H7 (cell line): ENCODE measurements at regions not wholly inside any gene's neighbourhood (a gene's known extent, or its start where the extent isn't known, plus 50 kb on each side); places are given as distances from the start of the nearest gene placed in this dataset.

Experiments
- DNase-seq: peaks from one replicate; pipeline ENCODE4 v3.0.0; 2012
- H3K27me3 ChIP-seq: 2 replicates; pipeline ENCODE4 v1.6.0; 2011; ENCODE audit warnings: mild to moderate bottlenecking, low read length; ENCODE audit not compliant: control insufficient read depth, insufficient read depth
- H3K36me3 ChIP-seq: replicated peaks from 2 replicates; pipeline ENCODE4 v1.5.1; 2011; ENCODE audit warnings: low read length; ENCODE audit not compliant: control insufficient read depth, insufficient read depth
- H3K4me3 ChIP-seq: 2 replicates; pipeline ENCODE4 v1.5.1; 2011; ENCODE audit warnings: low read depth, mild to moderate bottlenecking, control low read depth, low read length, moderate library complexity; ENCODE audit not compliant: insufficient read depth

DNA sequence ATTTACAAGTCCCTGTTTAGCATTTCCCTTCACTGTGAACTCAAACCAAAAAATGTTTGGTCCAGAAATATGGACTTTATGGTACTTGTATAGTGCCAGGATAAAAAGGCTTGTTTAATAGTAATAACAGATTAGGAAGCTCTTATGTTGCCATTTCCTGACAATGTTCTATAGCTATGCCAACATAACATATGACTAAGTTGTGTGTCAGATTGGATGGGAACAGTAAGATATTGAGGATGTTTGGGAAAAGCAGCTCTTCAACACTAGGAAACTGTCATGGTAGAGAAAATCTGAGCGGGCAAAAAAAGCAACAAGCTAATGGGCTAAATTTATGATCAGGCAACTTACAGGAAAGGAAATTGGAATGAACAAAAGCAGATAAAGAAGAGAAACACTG lies 287.1 kb upstream of the ADGRL4 start:
- no peaks in the 10 kb centered on the region; the same call in 1 of the 2 replicates for H3K27me3 ChIP-seq
- no peak for DNase-seq
- H3K36me3 ChIP-seq = no peaks in the 10 kb centered on the region
- H3K4me3 ChIP-seq = no peak overlapping the region

DNA sequence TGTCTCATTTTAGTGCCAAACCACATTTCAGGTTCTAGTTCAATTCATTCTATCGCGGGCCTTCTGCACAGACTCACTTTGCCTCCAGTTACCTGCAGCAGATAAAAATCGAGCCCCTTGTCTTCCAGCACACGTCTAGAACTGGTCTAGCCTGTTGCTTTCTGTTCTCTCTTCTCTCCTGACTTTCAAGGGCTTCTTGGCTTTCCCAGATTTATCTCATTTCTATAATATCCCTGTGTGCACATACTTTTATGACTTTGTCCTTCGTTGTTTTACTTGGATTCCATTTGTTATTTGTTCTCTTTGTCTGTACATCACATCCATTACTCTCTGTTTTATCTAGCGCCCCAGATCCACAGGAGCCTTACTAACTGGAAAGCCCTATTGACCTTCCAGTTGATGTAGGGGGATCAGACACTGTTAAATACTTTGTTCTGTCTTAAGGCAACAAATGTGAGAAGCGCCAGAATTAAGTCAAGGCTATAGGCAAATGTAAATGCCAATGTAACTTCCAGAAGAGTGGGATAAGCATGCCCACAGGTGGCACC lies 284.5 kb upstream of the ADGRL4 start:
- H3K4me3 ChIP-seq = no peak overlapping the region

DNA sequence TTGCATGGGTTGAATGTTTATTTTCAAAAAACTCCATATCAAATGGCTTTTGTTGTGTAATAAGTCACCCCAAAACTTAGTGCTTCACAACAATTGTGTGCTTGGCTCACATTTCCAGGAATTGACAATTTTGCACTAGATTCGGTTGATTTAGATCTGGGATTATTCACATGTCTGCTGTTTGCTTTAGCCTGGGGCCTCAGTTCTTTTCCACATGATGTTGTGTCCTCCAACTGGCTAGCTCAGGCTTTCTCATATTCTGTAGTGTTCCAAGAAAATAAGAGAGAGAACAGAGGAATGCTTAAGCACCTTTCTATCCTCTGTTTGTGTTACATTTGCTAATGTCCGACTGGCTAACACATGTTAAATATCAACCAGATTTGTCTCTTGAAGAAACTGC lies 281.5 kb upstream of the ADGRL4 start:
- Histone ChIP-seq H3K36me3 (no peaks in the 10 kb centered on the region), H3K4me3 (no peak overlapping the region), H3K27me3 (no peaks in the 10 kb centered on the region)
- no peak for DNase-seq

More for the DNA sequence above, 284.5 kb upstream of the ADGRL4 start:
- no peak for DNase-seq
- no peaks in the 10 kb centered on the region; the same call in 1 of the 2 replicates for H3K27me3 ChIP-seq
- H3K36me3 ChIP-seq = no peaks in the 10 kb centered on the region

DNA sequence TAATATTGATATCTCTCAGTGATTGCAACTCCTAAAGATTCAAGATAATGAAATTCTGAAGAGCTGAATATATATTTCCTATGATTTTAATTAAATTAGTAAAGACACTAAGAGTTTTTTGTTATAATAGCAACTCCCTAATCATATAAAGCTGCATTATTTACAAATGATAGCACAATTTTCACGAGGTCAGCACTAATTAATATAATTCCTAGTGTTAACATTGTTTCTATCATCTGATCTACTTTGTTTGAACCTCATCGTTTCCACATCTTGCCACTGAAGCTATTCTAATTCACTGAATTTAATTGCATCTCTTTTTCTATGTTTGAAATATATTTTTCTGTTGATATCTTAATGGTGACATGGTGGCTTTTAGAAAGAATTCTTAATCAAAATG lies 279.1 kb upstream of the ADGRL4 start:
- no peak for DNase-seq
- Histone ChIP-seq H3K4me3 (no peak overlapping the region), H3K27me3 (no peaks in the 10 kb centered on the region), H3K36me3 (no peaks in the 10 kb centered on the region)

DNA sequence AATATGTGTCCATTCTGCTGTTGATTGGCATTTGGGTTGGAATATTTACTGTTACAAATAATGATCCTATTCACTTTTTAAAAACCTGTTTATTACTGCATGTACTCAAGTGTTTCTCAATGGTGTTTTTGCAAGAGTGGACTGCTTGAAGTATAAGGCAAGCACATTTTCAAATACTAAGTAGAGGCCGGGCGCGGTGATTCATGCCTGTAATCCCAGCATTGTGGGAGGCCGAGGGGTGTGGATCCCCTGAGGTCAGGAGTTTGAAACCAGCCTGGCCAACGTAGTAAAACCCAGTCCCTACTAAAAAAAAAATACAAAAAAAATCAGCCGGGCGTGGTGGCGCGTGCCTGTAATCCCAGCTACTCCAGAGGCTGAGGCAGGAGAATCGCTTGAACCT lies 276.9 kb upstream of the ADGRL4 start:
- Histone ChIP-seq H3K27me3 (no peaks in the 10 kb centered on the region), H3K4me3 (no peak overlapping the region), H3K36me3 (no peaks in the 10 kb centered on the region)
- no peak for DNase-seq

DNA sequence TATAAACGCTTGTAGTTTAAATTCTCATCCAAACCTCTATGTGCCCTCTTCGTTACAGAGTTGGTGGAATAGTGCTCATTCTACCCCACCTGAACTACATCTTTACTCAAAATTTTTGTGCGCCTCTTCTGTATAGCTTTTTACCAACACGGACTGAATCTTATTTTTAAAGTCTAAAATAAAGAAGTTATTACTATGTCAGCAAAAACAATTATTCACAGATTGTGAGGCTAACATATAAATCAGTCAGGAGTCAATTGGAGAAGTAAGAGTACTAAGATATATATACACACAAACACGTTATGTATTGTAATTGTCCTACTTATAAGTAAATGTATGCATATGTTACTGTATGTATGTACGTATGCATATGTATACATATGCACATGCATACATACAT lies 274.9 kb upstream of the ADGRL4 start:
- DNase-seq = no peak
- H3K4me3 ChIP-seq = no peak overlapping the region
- no peaks in the 10 kb centered on the region for H3K36me3 ChIP-seq
- H3K27me3 ChIP-seq = no peaks in the 10 kb centered on the region

DNA sequence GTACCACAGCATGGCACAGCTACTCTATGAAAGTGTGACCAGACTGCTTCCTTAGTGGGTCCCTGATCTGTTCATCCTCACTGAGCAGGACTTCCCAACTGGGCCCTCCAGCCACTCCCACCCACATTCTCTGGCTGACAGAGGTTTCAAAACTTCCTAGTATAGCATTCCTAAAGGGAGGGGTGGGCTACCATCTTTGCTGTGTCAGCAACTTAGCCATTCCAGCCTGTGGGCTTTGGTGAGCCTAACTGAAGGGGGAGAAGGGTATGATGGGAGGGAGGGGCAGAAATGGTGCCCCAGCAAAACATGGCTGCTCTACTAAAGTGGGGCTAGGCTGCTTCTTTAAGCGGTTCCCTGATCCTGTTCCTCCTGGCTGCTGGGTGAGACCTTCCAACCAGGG lies 265.2 kb upstream of the ADGRL4 start:
- Histone ChIP-seq H3K4me3 (no peak overlapping the region), H3K27me3 (no peaks in the 10 kb centered on the region; the same call in 1 of the 2 replicates), H3K36me3 (no peaks in the 10 kb centered on the region)
- DNase-seq = no peak

DNA sequence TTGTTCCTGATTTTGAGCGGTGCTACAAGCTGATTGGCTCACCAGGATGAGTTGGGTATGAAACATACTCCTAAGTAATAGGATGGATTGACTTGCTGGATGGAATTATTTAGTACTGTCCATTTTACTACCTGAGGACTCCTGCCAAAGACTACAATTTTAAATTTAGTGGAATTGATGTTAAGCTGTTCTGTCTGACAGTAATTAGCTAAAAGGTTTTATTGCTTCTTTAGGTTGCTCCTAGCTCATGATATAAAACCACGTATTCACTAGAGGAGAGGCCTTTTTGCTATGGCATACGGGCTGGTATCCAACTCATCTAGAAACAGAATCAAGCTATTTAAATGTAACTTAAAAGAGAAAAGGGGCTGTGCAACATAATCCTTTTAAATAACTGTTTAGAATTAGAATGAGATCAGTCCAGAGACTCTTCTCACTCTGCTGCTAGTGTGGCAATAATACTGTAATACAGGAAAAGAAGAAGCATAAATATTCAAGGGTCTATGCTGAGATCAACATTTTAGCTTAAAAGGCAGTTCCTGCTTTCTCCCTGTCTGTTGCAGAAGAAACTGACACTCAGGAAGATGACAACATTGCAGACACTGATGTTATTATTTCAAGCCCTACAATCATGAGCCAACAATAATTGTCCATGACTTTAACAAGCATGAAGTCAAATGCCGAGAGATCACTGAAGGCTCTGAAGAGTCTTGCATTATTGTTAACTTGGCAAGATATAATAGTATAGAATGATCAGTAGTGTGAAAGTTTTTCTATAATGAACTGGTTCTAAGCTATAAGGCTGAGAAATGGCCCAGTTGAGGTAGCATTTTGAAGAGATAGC lies 258.7 kb upstream of the ADGRL4 start:
- no peak overlapping the region for H3K4me3 ChIP-seq
- no peaks in the 10 kb centered on the region for H3K27me3 ChIP-seq
- DNase-seq = no peak
- H3K36me3 ChIP-seq = no peaks in the 10 kb centered on the region

DNA sequence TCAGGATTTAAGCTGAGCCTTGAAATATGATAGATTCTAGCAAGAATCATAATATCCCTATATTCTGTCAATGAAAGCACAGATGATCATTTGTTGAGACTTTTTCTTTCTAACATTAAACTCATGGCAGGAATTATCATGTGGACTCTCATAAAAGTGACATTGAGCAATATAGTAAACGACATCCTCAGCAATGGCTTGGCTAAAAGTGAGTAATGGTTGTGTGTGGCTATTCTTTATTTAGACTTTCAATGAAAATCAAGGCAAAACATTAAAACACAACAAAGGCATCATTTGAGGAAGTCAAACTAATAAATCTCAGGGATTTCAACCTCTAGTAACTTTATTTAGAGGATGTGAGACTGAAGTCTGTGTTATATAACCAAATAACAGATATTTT lies 257.8 kb upstream of the ADGRL4 start:
- DNase-seq = no peak
- H3K27me3 ChIP-seq = no peaks in the 10 kb centered on the region
- H3K4me3 ChIP-seq = no peak overlapping the region
- no peaks in the 10 kb centered on the region for H3K36me3 ChIP-seq

DNA sequence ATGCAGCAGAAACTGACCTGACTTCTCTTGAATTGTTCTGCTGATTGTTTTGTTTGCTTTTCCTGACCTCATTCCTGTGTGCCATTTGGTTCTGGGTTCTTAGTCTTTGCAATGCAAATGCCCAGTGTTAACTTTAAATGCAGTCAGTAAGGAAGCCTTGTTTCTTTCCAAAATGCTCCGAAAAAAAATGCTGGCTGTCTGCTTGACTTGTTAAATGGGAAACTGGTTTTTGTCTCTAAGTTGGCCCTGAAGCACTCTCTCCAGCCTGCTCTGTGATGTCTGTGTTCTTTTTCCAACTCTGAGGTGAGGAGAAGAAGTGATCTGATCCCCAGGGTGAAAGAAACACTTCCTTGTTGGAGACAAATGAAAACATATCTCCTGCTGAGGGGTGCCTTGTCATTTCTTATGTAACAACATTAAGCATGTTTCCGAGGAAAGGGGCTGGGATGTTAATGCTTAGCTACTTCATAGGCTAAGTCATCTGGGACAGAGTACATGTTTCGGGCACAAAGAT lies 256.3 kb upstream of the ADGRL4 start:
- peak; percentile 45 for DNase-seq
- Histone ChIP-seq H3K27me3 (no peaks in the 10 kb centered on the region), H3K4me3 (no peak overlapping the region), H3K36me3 (no peaks in the 10 kb centered on the region)

DNA sequence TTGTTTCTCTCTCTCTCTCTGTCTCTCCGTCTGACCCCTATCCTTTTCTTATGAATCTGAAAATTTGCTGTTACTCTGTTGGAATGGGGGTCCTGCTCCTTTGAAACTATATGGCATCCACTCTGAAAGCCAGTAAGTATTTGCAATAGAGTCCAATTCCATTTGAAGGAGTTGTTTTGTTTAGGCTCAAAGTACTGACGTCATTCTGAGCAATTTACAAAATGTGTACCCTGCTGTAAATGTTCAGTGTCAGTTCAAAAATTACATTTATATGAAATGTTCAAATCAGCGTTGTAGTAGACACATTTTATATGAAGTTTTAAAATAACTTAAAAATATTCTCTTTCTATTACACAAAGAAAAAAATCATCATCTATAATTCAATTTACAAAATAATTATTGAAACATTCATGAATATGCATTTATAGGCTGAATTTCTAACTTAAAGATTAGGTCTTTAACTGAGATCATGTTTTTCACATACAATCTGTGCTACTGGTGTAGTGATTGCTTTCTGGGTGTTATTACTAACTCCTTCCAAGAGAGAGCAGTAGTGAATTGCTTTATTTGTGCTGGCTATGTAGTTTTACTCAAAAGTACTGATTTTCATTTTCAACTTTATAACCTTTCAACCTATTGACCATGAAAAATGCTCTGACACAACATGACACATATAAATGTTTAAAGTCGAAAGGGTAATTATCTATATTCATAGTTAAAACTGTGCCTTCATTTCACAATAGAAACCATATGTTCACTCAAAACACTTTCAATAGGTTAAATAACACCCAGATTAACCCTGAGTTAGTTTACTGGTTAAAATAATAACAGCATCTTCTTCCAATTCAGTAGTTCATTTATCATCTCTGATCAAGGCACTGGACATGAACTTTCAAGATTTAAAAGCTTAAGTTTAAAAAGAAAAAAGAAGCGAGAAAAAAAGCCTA lies 253.1 kb upstream of the ADGRL4 start:
- DNase-seq = peak; percentile 48
- Histone ChIP-seq H3K36me3 (no peaks in the 10 kb centered on the region), H3K4me3 (no peak overlapping the region), H3K27me3 (no peaks in the 10 kb centered on the region)

DNA sequence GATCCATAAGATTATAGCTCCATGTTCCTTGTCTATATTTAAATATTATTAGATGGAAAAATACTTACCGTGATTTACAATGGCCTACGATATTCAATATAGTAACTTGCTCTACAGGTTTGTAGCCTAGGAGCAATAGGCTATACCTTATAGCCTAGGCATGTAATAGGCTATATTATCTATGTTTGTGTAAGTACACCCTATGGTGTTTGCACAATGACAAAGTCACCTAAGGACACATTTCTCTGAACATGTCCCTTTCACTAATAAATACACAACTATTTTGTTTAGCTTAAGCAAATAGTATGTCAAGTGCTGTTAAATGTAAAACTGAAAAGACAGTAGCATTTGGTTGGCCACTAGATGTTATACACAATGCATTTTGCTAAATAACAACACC lies 248.9 kb upstream of the ADGRL4 start:
- Histone ChIP-seq H3K4me3 (no peak overlapping the region), H3K36me3 (no peaks in the 10 kb centered on the region), H3K27me3 (no peaks in the 10 kb centered on the region)
- DNase-seq = no peak

DNA sequence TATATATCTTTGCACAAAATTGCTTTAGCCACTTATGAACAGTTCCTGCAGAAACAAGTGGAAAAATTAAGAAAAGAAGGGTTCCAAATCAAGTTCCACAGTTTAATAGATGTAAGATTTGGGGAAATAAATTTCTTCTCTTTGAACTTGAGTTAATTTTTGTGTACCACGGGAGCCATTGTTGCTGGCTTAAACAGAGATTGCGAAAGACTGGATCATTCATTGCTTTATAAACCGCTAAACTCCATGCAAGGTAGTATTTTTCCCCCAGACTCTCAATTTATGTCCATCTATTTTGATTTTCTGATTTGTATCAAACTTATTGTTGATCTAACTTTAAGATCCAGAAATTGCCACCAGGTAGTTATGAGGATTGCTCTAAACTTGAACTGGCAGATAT lies 246.1 kb upstream of the ADGRL4 start:
- no peak for DNase-seq
- Histone ChIP-seq H3K4me3 (no peak overlapping the region), H3K36me3 (no peaks in the 10 kb centered on the region), H3K27me3 (no peaks in the 10 kb centered on the region)

DNA sequence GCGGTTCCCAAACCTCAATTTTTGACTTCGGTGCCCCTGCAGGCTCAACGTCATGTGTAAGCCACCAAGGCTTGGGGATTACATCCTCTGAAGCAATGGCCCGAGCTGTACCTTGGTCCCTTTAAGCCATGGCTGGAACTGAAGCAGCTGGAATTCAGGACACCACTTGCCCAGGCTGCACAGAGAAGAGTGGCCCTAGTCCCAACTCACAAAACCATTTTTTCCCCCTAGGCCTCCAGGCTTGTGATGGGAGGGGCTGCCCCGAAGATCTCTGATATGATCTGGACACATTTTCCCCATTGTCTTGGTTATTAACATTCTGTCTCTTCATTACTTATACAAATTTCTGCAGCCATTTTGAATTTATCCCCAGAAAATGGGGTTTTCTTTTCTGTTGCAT lies 233.3 kb upstream of the ADGRL4 start:
- H3K4me3 ChIP-seq = no peak overlapping the region
- H3K27me3 ChIP-seq = no peaks in the 10 kb centered on the region
- DNase-seq = no peak
- H3K36me3 ChIP-seq = no peaks in the 10 kb centered on the region
